Body of pancreas (tissue), 4 donors: ENCODE measurements at regions not wholly inside any gene's neighbourhood (a gene's known extent, or its start where the extent isn't known, plus 50 kb on each side); places are given as distances from the start of the nearest gene placed in this dataset.

Experiments used
- ATAC-seq: fragments of 150-250 bp; one replicate; pipeline ENCODE4 v1.9.1; 2016
- DNase-seq, 4 donors: peaks; one replicate each; pipeline ENCODE4 v3.0.0-alpha.2; 2019
- H3K27ac ChIP-seq, 4 donors: fragments of 200-600 bp; sonication (generic); 1 replicate in 3 of 4; 2 replicates in 1 of 4; pipeline versions ENCODE4 v1.5.1 to v1.6.1; 2016 to 2019; ENCODE audit warnings: mild to moderate bottlenecking in 1 of 4, mixed read lengths in 1 of 4, moderate library complexity in 1 of 4
- H3K27me3 ChIP-seq, 2 donors: fragments of 200-600 bp; sonication (generic); one replicate each; pipeline ENCODE4 v1.6.0; 2016; ENCODE audit warnings: mild to moderate bottlenecking in 1 of 2
- H3K36me3 ChIP-seq, 2 donors: fragments of 200-600 bp; sonication (generic); replicated peaks in 1 of 2; 2 replicates each; pipeline ENCODE4 v1.5.1; 2016; ENCODE audit warnings: low read depth in 2 of 2; ENCODE audit not compliant: insufficient read depth in 1 of 2
- H3K4me1 ChIP-seq: fragments of 200-600 bp; sonication (generic); one replicate; pipeline ENCODE4 v1.6.0; 2016
- H3K4me3 ChIP-seq, 2 donors: fragments of 200-600 bp; sonication (generic); 1 replicate in 1 of 2; 2 replicates in 1 of 2; pipeline ENCODE4 v1.5.1; 2016 to 2019
- H3K9me3 ChIP-seq, 3 donors: fragments of 200-600 bp; sonication (generic); 1 replicate in 2 of 3; 2 replicates in 1 of 3; pipeline ENCODE4 v1.5.1; 2016
- CTCF ChIP-seq, 7 experiments: fragments of 450-650 bp in 4 of 7; fragments of 200-600 bp in 3 of 7; sonication (generic) in 3 of 7; IDR thresholded peaks; one replicate each; pipeline ENCODE4 v1.5.1; 2016 to 2019; ENCODE audit warnings: antibody characterized with exemption in 7 of 7
- POLR2A ChIP-seq, 3 donors: fragments of 450-650 bp; IDR thresholded peaks; one replicate each; pipeline ENCODE4 v1.6.1; 2016; ENCODE audit warnings: antibody characterized with exemption in 3 of 3, mild to moderate bottlenecking in 2 of 3
- WGBS, 2 donors: methylation state at CpG; one replicate each; pipeline ENCODE4 v1.1.5; 2017; 5-methylcytosine and 5-hydroxymethylcytosine counted together
- intact Hi-C: fragments of 100-400 bp; cut with DNase I; formaldehyde crosslinking; loops from one replicate; pipeline ENCODE4 v1.15.1; 2023

- TF ChIP-seq CTCF (IDR thresholded peaks at IDR 0.05) (no peak), POLR2A (IDR thresholded peaks at IDR 0.05) (no peak)
- Histone ChIP-seq H3K36me3 (no peaks in the 10 kb centered on the region), H3K9me3 (no peaks in the 10 kb centered on the region), H3K27ac (no peak overlapping the region), H3K4me1 (no peaks in the 10 kb centered on the region), H3K27me3 (no peaks in the 10 kb centered on the region), H3K4me3 (no peak overlapping the region)
- no peak for DNase-seq
- no peak for ATAC-seq
- intact Hi-C loops: no loop called here
- 70 to 75% methylated on average over 5 of the region's 5 CpGs for WGBS, 2 donors
These were observed 266.2 kb upstream of the PLXNA2 start for GRCh38 chr1:208510192-208510952.

GRCh38 chr1:208511242-208511860 is 267.2 kb upstream of the PLXNA2 start:
- no peak for DNase-seq
- Histone ChIP-seq H3K36me3 (no peaks in the 10 kb centered on the region), H3K27me3 (no peaks in the 10 kb centered on the region), H3K4me3 (no peak overlapping the region), H3K27ac (no peak overlapping the region), H3K9me3 (no peaks in the 10 kb centered on the region), H3K4me1 (no peaks in the 10 kb centered on the region)
- ATAC-seq: no peak
- intact Hi-C loops: no loop called here
- no peak for TF ChIP-seq CTCF (IDR thresholded peaks at IDR 0.05)
- WGBS, 2 donors: 47 to 49% methylated on average over 6 of the region's 6 CpGs

- H3K27me3 ChIP-seq: no peaks in the 10 kb centered on the region
- H3K27ac ChIP-seq: no peak overlapping the region
- H3K4me3 ChIP-seq: no peak overlapping the region
- no peak for DNase-seq
- ATAC-seq: no peak
- H3K36me3 ChIP-seq: no peaks in the 10 kb centered on the region
- TF ChIP-seq CTCF (IDR thresholded peaks at IDR 0.05) (no peak), POLR2A (IDR thresholded peaks at IDR 0.05) (no peak)
- 54 to 83% methylated on average over 2 of the region's 2 CpGs for WGBS, 2 donors
- H3K4me1 ChIP-seq: no peaks in the 10 kb centered on the region
- intact Hi-C loops: no loop called here
- H3K9me3 ChIP-seq: peaks cover 0 to 5% (median 0%) of the 10 kb centered on the region in 3 donors
These were observed 269.6 kb upstream of the PLXNA2 start for GRCh38 chr1:208513799-208514198.

GRCh38 chr1:208515129-208515528 is 270.9 kb upstream of the PLXNA2 start:
- 81 to 82% methylated on average over 3 of the region's 3 CpGs for WGBS, 2 donors
- Histone ChIP-seq H3K4me3 (no peak overlapping the region), H3K9me3 (peaks cover 0 to 5% (median 0%) of the 10 kb centered on the region in 3 donors), H3K27ac (no peak overlapping the region), H3K4me1 (no peaks in the 10 kb centered on the region), H3K36me3 (no peaks in the 10 kb centered on the region), H3K27me3 (no peaks in the 10 kb centered on the region)
- DNase-seq (no peak), ATAC-seq (no peak)
- intact Hi-C loops: no loop called here
- TF ChIP-seq CTCF (IDR thresholded peaks at IDR 0.05): no peak
- TF ChIP-seq POLR2A (IDR thresholded peaks at IDR 0.05): no peak

- DNase-seq: no peak
- Histone ChIP-seq H3K27ac (no peak overlapping the region), H3K4me1 (no peaks in the 10 kb centered on the region), H3K36me3 (no peaks in the 10 kb centered on the region), H3K4me3 (no peak overlapping the region), H3K9me3 (peaks cover 0 to 5% (median 0%) of the 10 kb centered on the region in 3 donors), H3K27me3 (no peaks in the 10 kb centered on the region)
- 61 to 68% methylated on average over 5 of the region's 5 CpGs for WGBS, 2 donors
- TF ChIP-seq POLR2A (IDR thresholded peaks at IDR 0.05): no peak
- TF ChIP-seq CTCF (IDR thresholded peaks at IDR 0.05): no peak
- intact Hi-C loops: no loop called here
- ATAC-seq: no peak
These were observed 272.6 kb upstream of the PLXNA2 start for GRCh38 chr1:208516780-208517179.
